HAP-1 (cell line): ENCODE measurements at regions not wholly inside any gene's neighbourhood (a gene's known extent, or its start where the extent isn't known, plus 50 kb on each side); places are given as distances from the start of the nearest gene placed in this dataset.

Experiments
- DNase-seq, 2 experiments: peaks; one replicate each; pipeline ENCODE4 v3.0.0-alpha.2; 2016 to 2020; ENCODE audit warnings: low spot score in 2 of 2
- H3K27me3 ChIP-seq: fragments of 250-450 bp; sonication (Bioruptor Pico); 2 replicates; pipeline ENCODE4 v1.5.1; 2020; ENCODE audit warnings: low read depth, mild to moderate bottlenecking, moderate library complexity
- H3K36me3 ChIP-seq: fragments of 250-450 bp; sonication (Bioruptor Pico); replicated peaks from 2 replicates; pipeline ENCODE4 v1.5.1; 2020; ENCODE audit warnings: mild to moderate bottlenecking
- H3K4me1 ChIP-seq: fragments of 250-450 bp; sonication (Bioruptor Pico); 2 replicates; pipeline ENCODE4 v1.5.1; 2020; ENCODE audit warnings: mild to moderate bottlenecking
- H3K4me3 ChIP-seq: fragments of 250-450 bp; sonication (Bioruptor Pico); 2 replicates; pipeline ENCODE4 v1.5.1; 2020; ENCODE audit warnings: mild to moderate bottlenecking, moderate library complexity
- H3K9me3 ChIP-seq: fragments of 250-450 bp; sonication (Bioruptor Pico); 2 replicates; pipeline ENCODE4 v1.5.1; 2020; ENCODE audit warnings: mild to moderate bottlenecking, moderate library complexity
- in situ Hi-C: fragments of 300-500 bp; cut with MboI; formaldehyde crosslinking; loops from 3 replicates; pipeline ENCODE4 v1.14.3; 2020; ENCODE audit warnings: low sequenced_read_pairs, inconsistent platforms, mixed read lengths

GRCh38 chr19:5212101-5212500 lies 128.5 kb downstream of the PTPRS start:
- in situ Hi-C loops, result no loop called here
- no peak for DNase-seq
- H3K36me3 ChIP-seq, result peaks cover 62% of the 10 kb centered on the region
- H3K27me3 ChIP-seq, result no peaks in the 10 kb centered on the region
- no peaks in the 10 kb centered on the region for H3K9me3 ChIP-seq
- no peaks in the 10 kb centered on the region for H3K4me1 ChIP-seq
- H3K4me3 ChIP-seq, result no peak overlapping the region

- in situ Hi-C loops, result no loop called here
- peaks cover 54% of the 10 kb centered on the region for H3K36me3 ChIP-seq
- H3K27me3 ChIP-seq, result no peaks in the 10 kb centered on the region
- no peaks in the 10 kb centered on the region for H3K4me1 ChIP-seq
- no peak for DNase-seq
- no peak overlapping the region for H3K4me3 ChIP-seq
- no peaks in the 10 kb centered on the region for H3K9me3 ChIP-seq
Observed at GRCh38 chr19:5211217-5211822, 129.3 kb downstream of the PTPRS start.

- Histone ChIP-seq H3K9me3 (no peaks in the 10 kb centered on the region), H3K4me3 (no peak overlapping the region), H3K27me3 (no peaks in the 10 kb centered on the region), H3K4me1 (no peaks in the 10 kb centered on the region), H3K36me3 (peaks cover 46% of the 10 kb centered on the region)
- in situ Hi-C loops, result no loop called here
- no peak for DNase-seq
Observed at GRCh38 chr19:5210556-5210955, 130.1 kb downstream of the PTPRS start.

GRCh38 chr19:5207806-5208205 lies 132.8 kb downstream of the PTPRS start:
- no peak for DNase-seq
- H3K9me3 ChIP-seq, result no peaks in the 10 kb centered on the region
- in situ Hi-C loops, result no loop called here
- H3K4me3 ChIP-seq, result no peak overlapping the region
- no peaks in the 10 kb centered on the region for H3K4me1 ChIP-seq
- no peaks in the 10 kb centered on the region for H3K27me3 ChIP-seq
- H3K36me3 ChIP-seq, result peaks cover 27% of the 10 kb centered on the region

GRCh38 chr19:5206751-5207075 lies 133.9 kb downstream of the PTPRS start:
- H3K4me3 ChIP-seq, result no peak overlapping the region
- H3K36me3 ChIP-seq, result peaks cover 22% of the 10 kb centered on the region
- no peaks in the 10 kb centered on the region for H3K4me1 ChIP-seq
- in situ Hi-C loops, result no loop called here
- no peaks in the 10 kb centered on the region for H3K27me3 ChIP-seq
- DNase-seq, result no peak
- H3K9me3 ChIP-seq, result no peaks in the 10 kb centered on the region

DNA sequence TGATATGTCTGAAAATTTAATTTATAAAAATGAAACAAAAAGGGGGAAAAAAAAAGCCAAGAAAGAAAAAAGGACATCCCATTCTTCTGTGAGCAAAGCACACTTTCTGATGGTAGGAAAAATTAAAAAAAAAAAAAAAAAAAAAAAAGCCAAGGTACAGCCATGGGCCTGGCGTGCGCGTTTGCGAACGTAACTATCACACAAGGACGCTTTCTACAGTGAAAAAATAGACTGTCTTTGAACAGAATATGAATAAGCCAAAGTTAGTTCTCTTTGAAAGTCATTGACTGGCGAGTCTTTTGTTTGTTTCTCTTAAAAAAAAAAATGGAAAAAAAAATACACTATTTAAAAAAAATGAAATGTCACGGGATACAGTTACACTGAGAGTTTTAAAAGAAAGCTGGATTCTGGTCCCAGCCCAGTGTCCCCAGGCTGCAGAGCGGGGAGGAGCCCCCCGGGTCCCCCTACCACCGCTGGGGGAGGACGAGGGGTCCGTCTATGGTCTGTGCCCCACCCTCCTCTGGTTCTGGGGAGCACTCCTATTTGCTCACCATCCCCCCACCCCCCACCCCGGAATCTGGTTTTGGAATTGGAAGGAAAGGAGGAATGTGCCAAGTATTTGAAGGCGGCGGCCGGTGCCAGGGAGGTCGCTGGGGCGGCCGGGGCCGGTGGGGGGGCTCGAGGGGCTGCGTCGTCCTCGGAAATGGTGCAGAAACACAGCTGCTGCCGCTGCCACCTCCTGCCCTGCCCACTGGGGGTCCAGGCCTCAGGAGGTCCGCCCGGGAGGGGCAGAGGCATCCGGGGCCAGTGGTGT lies 134.5 kb downstream of the PTPRS start:
- Histone ChIP-seq H3K27me3 (no peaks in the 10 kb centered on the region), H3K4me3 (no peak overlapping the region), H3K4me1 (no peaks in the 10 kb centered on the region), H3K36me3 (peaks cover 17% of the 10 kb centered on the region), H3K9me3 (peaks cover 3% of the 10 kb centered on the region; the same call in 1 of the 2 replicates)
- in situ Hi-C loops, result no loop called here
- no peak for DNase-seq

- Histone ChIP-seq H3K36me3 (peaks cover 9% of the 10 kb centered on the region), H3K27me3 (no peaks in the 10 kb centered on the region), H3K9me3 (peaks cover 9% of the 10 kb centered on the region), H3K4me3 (no peak overlapping the region), H3K4me1 (no peaks in the 10 kb centered on the region)
- DNase-seq, result no peak
- in situ Hi-C loops, result no loop called here
Observed at GRCh38 chr19:5205381-5205780, 135.2 kb downstream of the PTPRS start.

- Histone ChIP-seq H3K36me3 (peaks cover 7% of the 10 kb centered on the region), H3K4me3 (no peak overlapping the region)
- in situ Hi-C loops, result no loop called here
Observed at GRCh38 chr19:5204212-5204611, 136.4 kb downstream of the PTPRS start.

More at GRCh38 chr19:5204212-5204611, 136.4 kb downstream of the PTPRS start:
- peaks cover 9% of the 10 kb centered on the region for H3K9me3 ChIP-seq
- H3K27me3 ChIP-seq, result no peaks in the 10 kb centered on the region
- no peaks in the 10 kb centered on the region for H3K4me1 ChIP-seq
- no peak for DNase-seq
